K562 (cell line): ENCODE measurements at regions not wholly inside any gene's neighbourhood (a gene's known extent, or its start where the extent isn't known, plus 50 kb on each side); places are given as distances from the start of the nearest gene placed in this dataset.
A peak's percentile ranks its signal among the peaks of the same experiment; 100 is the strongest.

Source experiments
- CBFA2T2 ChIP-seq: fragments of 450-650 bp; conservative IDR thresholded peaks from 2 replicates; pipeline ENCODE4 v1.6.1; 2017; ENCODE audit warnings: mild to moderate bottlenecking
- DPF2 ChIP-seq: fragments of 450-650 bp; IDR thresholded peaks from 2 replicates; pipeline ENCODE4 v1.6.1; 2016
- FOXA1 ChIP-seq: fragments of 450-650 bp; IDR thresholded peaks from 2 replicates; pipeline ENCODE4 v1.6.1; 2016; ENCODE audit warnings: mild to moderate bottlenecking, borderline replicate concordance
- GATA2 ChIP-seq: sonication (generic); formaldehyde crosslinking; IDR thresholded peaks from 2 replicates; pipeline ENCODE4 v1.4.0; 2020; ENCODE audit warnings: mild to moderate bottlenecking, missing genetic modification reagents
- GTF2F1 ChIP-seq: IDR thresholded peaks from 2 replicates; pipeline ENCODE4 v1.6.1; 2011; ENCODE audit warnings: low read depth, low read length, improper control_type of control experiment
- HDAC8 ChIP-seq: fragments of 450-650 bp; IDR thresholded peaks from 2 replicates; pipeline ENCODE4 v1.6.1; 2016; ENCODE audit warnings: mild to moderate bottlenecking, missing genetic modification characterization, moderate library complexity, missing compliant biosample characterization
- HNRNPH1 ChIP-seq: fragments of 200-400 bp; formaldehyde crosslinking; optimal IDR thresholded peaks from 2 replicates; pipeline ENCODE3; 2017; ENCODE audit warnings: low read depth, mild to moderate bottlenecking, low read length, moderate library complexity
- MAFF ChIP-seq: IDR thresholded peaks from 2 replicates; pipeline ENCODE4 v1.6.1; 2012; ENCODE audit warnings: low read length, improper control_type of control experiment
- MCM7 ChIP-seq, 2 experiments: fragments of 450-650 bp; IDR thresholded peaks; 2 replicates each; pipeline ENCODE4 v1.6.1; 2016 to 2018
- MED1 ChIP-seq: sonication (generic); formaldehyde crosslinking; IDR thresholded peaks from 2 replicates; pipeline ENCODE4 v1.8.1; 2023; ENCODE audit warnings: missing genetic modification reagents, borderline replicate concordance
- MEF2D ChIP-seq: conservative IDR thresholded peaks from 2 replicates; pipeline ENCODE4 v1.6.1; 2016; ENCODE audit warnings: low read depth, missing genetic modification characterization, missing compliant biosample characterization
- MYBL2 ChIP-seq, 2 experiments: fragments of 450-650 bp in 1 of 2; sonication (generic) in 1 of 2; formaldehyde crosslinking in 1 of 2; IDR thresholded peaks; 2 replicates each; pipeline versions ENCODE4 v1.6.1 to v1.8.1; 2017 to 2022; ENCODE audit warnings: borderline replicate concordance in 1 of 2, inconsistent platforms in 1 of 2, low read depth in 1 of 2, mild to moderate bottlenecking in 1 of 2, missing genetic modification reagents in 1 of 2, moderate library complexity in 1 of 2
- NFE2L1 ChIP-seq: fragments of 450-650 bp; IDR thresholded peaks from 2 replicates; pipeline ENCODE4 v1.6.1; 2016; ENCODE audit warnings: missing genetic modification characterization, low read depth, mild to moderate bottlenecking, missing compliant biosample characterization, moderate library complexity, borderline replicate concordance
- NUFIP1 ChIP-seq: fragments of 450-650 bp; IDR thresholded peaks from 2 replicates; pipeline ENCODE4 v1.6.1; 2018; ENCODE audit not compliant: partially characterized antibody
- PKNOX1 ChIP-seq: fragments of 450-650 bp; IDR thresholded peaks from 2 replicates; pipeline ENCODE4 v1.6.1; 2016
- PURB ChIP-seq: sonication (generic); formaldehyde crosslinking; IDR thresholded peaks from 2 replicates; pipeline ENCODE4 v1.9.0; 2021; ENCODE audit warnings: low read depth, mild to moderate bottlenecking, missing genetic modification reagents
- SETDB1 ChIP-seq: IDR thresholded peaks from one replicate; pipeline ENCODE4 v1.6.1; 2012; ENCODE audit warnings: low read length, control low read depth, inconsistent platforms
- SRSF9 ChIP-seq: fragments of 200-400 bp; formaldehyde crosslinking; IDR thresholded peaks from 2 replicates; pipeline ENCODE4 v1.6.1; 2017; ENCODE audit warnings: low read depth, low read length, borderline replicate concordance
- TAF15 ChIP-seq: fragments of 200-400 bp; formaldehyde crosslinking; IDR thresholded peaks from 2 replicates; pipeline ENCODE4 v1.6.1; 2017; ENCODE audit warnings: mild to moderate bottlenecking, low read depth, low read length, moderate library complexity
- TAL1 ChIP-seq: fragments of 450-650 bp; IDR thresholded peaks from 2 replicates; pipeline ENCODE4 v1.6.1; 2016; ENCODE audit warnings: mild to moderate bottlenecking
- U2AF2 ChIP-seq: fragments of 200-400 bp; formaldehyde crosslinking; optimal IDR thresholded peaks from 2 replicates; pipeline ENCODE3; 2017; ENCODE audit warnings: low read depth, mild to moderate bottlenecking, low read length
- XRCC3 ChIP-seq: fragments of 450-650 bp; IDR thresholded peaks from 2 replicates; pipeline ENCODE4 v1.6.1; 2017; ENCODE audit warnings: mild to moderate bottlenecking, moderate library complexity
- ZC3H4 ChIP-seq: sonication (generic); formaldehyde crosslinking; IDR thresholded peaks from 2 replicates; pipeline ENCODE4 v1.9.0; 2021; ENCODE audit warnings: missing genetic modification reagents, borderline replicate concordance
- ZHX1 ChIP-seq: fragments of 150-350 bp; conservative IDR thresholded peaks from 2 replicates; pipeline ENCODE4 v1.6.1; 2014; ENCODE audit warnings: low read length
- ZNF316 ChIP-seq: fragments of 450-650 bp; IDR thresholded peaks from 2 replicates; pipeline ENCODE4 v1.6.1; 2016
- TF ChIP-seq, protein P1 (sequence below): sonication (generic); IDR thresholded peaks from 2 replicates; pipeline ENCODE4 v1.6.1; 2016

DNA sequence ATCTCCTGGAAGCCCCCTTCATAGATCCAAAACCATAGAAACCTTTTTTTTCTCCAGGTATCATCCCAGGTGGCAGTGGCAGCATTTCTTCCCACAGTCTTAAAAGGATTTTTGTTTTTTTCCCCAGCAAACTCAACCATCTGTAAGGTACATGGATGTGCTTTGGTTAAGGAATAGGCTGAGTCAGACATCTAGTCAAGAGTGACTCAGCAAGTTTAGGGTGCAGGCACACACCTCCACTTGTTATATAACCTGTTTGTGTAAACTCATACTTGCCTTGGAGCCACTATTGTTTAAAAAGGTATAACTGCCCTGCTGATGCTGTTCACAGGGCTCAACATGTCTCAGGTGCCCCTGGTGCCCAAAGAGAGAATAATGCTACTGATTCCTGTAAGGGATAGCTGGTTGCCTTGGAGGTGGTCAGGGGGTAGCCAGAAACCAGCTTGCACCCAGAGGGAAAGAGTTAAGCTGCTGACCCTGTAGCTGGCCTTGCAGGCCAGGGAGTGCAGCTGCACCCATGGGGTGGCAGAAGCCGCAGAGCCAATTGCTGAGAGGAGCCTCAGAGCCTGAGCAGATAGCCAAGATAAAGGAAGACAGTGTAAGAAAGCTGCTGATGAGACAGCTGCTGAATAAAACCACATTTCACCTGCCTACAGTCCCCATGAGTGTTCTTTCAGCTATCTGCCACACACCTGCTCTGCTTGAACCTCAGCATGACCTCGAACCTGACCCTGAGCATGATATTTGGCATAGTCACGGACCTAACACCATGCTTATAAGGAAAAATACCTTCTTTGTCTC, 1726.1 kb upstream of the RAG2 start (continued):
- TF ChIP-seq MCM7 (IDR thresholded peaks at IDR 0.05) (no peak), SETDB1 (no peak), MYBL2 (IDR thresholded peaks at IDR 0.05; ENCODE audit: low read depth) (no peak), MYBL2 (CRISPR knock-in tag; IDR thresholded peaks at IDR 0.05; ENCODE audit: borderline replicate concordance) (no peak), ZC3H4 (no peak), HDAC8 (no peak), MAFF (peak; percentile 93), U2AF2 (no peak), TAF15 (no peak), PKNOX1 (no peak), GATA2 (no peak), MEF2D (tag) (no peak), ZNF316 (peak; percentile 99), SRSF9 (no peak), CBFA2T2 (peak; percentile 24; the same call in 1 of the 2 replicates), DPF2 (0 out of 2 replicates have a peak, but pooled peaks have one; percentile 35), ZHX1 (no peak), MED1 (no peak), GTF2F1 (no peak), NUFIP1 (no peak), TAL1 (no peak), PURB (no peak), XRCC3 (no peak), HNRNPH1 (no peak), FOXA1 (no peak), NFE2L1 (peak; percentile 89)
- TF ChIP-seq, protein P1, sequence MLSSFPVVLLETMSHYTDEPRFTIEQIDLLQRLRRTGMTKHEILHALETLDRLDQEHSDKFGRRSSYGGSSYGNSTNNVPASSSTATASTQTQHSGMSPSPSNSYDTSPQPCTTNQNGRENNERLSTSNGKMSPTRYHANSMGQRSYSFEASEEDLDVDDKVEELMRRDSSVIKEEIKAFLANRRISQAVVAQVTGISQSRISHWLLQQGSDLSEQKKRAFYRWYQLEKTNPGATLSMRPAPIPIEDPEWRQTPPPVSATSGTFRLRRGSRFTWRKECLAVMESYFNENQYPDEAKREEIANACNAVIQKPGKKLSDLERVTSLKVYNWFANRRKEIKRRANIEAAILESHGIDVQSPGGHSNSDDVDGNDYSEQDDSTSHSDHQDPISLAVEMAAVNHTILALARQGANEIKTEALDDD = no peak
